SK-N-SH treated with all-trans-retinoic acid at 6 μM for 48 hours (cell line): ENCODE measurements at regions not wholly inside any gene's neighbourhood (a gene's known extent, or its start where the extent isn't known, plus 50 kb on each side); places are given as distances from the start of the nearest gene placed in this dataset.

Experiments
- ATAC-seq: fragments of 200-7000 bp; cut with Tn5 transposase; 3 replicates; pipeline ENCODE4 v1.9.1; 2020; ENCODE audit warnings: mild to moderate bottlenecking, moderate library complexity
- ARNTL ChIP-seq: fragments of 450-650 bp; formaldehyde crosslinking; IDR thresholded peaks from 2 replicates; pipeline ENCODE4 v1.5.0; 2020; ENCODE audit warnings: low read depth, mild to moderate bottlenecking, moderate library complexity, borderline replicate concordance
- BACH2 ChIP-seq: fragments of 250-450 bp; sonication (Bioruptor Pico); IDR thresholded peaks from 2 replicates; pipeline ENCODE4 v1.9.0; 2021; ENCODE audit warnings: mild to moderate bottlenecking, borderline replicate concordance
- CREB5 ChIP-seq: fragments of 250-450 bp; sonication (Bioruptor Pico); IDR thresholded peaks from 2 replicates; pipeline ENCODE4 v1.5.1; 2020; ENCODE audit warnings: low read depth, mild to moderate bottlenecking, moderate library complexity
- CSDC2 ChIP-seq: fragments of 250-450 bp; sonication (Bioruptor Pico); IDR thresholded peaks from 2 replicates; pipeline ENCODE4 v1.5.0; 2020; ENCODE audit warnings: mild to moderate bottlenecking, moderate library complexity
- ESRRG ChIP-seq: fragments of 250-450 bp; sonication (Bioruptor Pico); IDR thresholded peaks from 2 replicates; pipeline ENCODE4 v1.6.1; 2021; ENCODE audit warnings: mild to moderate bottlenecking
- GLIS3 ChIP-seq: fragments of 250-450 bp; sonication (Bioruptor Pico); IDR thresholded peaks from 2 replicates; pipeline ENCODE4 v1.5.0; 2020; ENCODE audit warnings: mild to moderate bottlenecking, moderate library complexity
- ISL1 ChIP-seq: fragments of 250-450 bp; sonication (Bioruptor Pico); IDR thresholded peaks from 2 replicates; pipeline ENCODE4 v2.1.2; 2022; ENCODE audit warnings: mild to moderate bottlenecking, moderate library complexity
- OSR1 ChIP-seq: fragments of 250-450 bp; sonication (Bioruptor Pico); IDR thresholded peaks from 2 replicates; pipeline ENCODE4 v1.8.0; 2022; ENCODE audit warnings: moderate library complexity, mild to moderate bottlenecking, inconsistent platforms
- PATZ1 ChIP-seq: fragments of 250-450 bp; sonication (Bioruptor Pico); IDR thresholded peaks from 2 replicates; pipeline ENCODE4 v1.8.0; 2020; ENCODE audit warnings: mild to moderate bottlenecking, moderate library complexity, borderline replicate concordance
- POU6F1 ChIP-seq: fragments of 250-450 bp; sonication (Bioruptor Pico); IDR thresholded peaks from 2 replicates; pipeline ENCODE4 v1.8.0; 2021; ENCODE audit warnings: low read depth, mild to moderate bottlenecking, moderate library complexity, borderline replicate concordance
- PPARA ChIP-seq: fragments of 250-450 bp; sonication (Bioruptor Pico); IDR thresholded peaks from 2 replicates; pipeline ENCODE4 v1.5.0; 2020; ENCODE audit warnings: mild to moderate bottlenecking, borderline replicate concordance
- RARB ChIP-seq: fragments of 250-450 bp; sonication (Bioruptor Pico); IDR thresholded peaks from 2 replicates; pipeline ENCODE4 v1.8.0; 2021; ENCODE audit warnings: mild to moderate bottlenecking, moderate library complexity
- SNAI2 ChIP-seq: fragments of 250-450 bp; sonication (Bioruptor Pico); IDR thresholded peaks from 2 replicates; pipeline ENCODE4 v1.5.0; 2020; ENCODE audit warnings: mild to moderate bottlenecking, moderate library complexity
- TCF4 ChIP-seq: fragments of 250-450 bp; sonication (Bioruptor Pico); IDR thresholded peaks from 2 replicates; pipeline ENCODE4 v1.8.0; 2021; ENCODE audit warnings: mild to moderate bottlenecking, moderate library complexity, borderline replicate concordance
- TOX ChIP-seq: fragments of 250-450 bp; sonication (Bioruptor Pico); IDR thresholded peaks from 2 replicates; pipeline ENCODE4 v1.8.0; 2021; ENCODE audit warnings: mild to moderate bottlenecking, moderate library complexity, borderline replicate concordance
- ZC3H10 ChIP-seq: fragments of 250-450 bp; sonication (Bioruptor Pico); IDR thresholded peaks from 2 replicates; pipeline ENCODE4 v1.5.1; 2021; ENCODE audit warnings: mild to moderate bottlenecking, moderate library complexity
- ZFP3 ChIP-seq: fragments of 250-450 bp; sonication (Bioruptor Pico); IDR thresholded peaks from 2 replicates; pipeline ENCODE4 v1.5.0; 2020; ENCODE audit warnings: mild to moderate bottlenecking, moderate library complexity
- ZNF70 ChIP-seq: fragments of 450-650 bp; formaldehyde crosslinking; IDR thresholded peaks from 2 replicates; pipeline ENCODE4 v1.5.0; 2020; ENCODE audit warnings: mild to moderate bottlenecking, moderate library complexity
- TF ChIP-seq, protein P1 (sequence below): fragments of 250-450 bp; sonication (Bioruptor Pico); IDR thresholded peaks from 2 replicates; pipeline ENCODE4 v1.5.1; 2021; ENCODE audit warnings: mild to moderate bottlenecking, moderate library complexity
- TF ChIP-seq, protein P2 (sequence below): fragments of 250-450 bp; sonication (Bioruptor Pico); IDR thresholded peaks from 2 replicates; pipeline ENCODE4 v1.5.0; 2020; ENCODE audit warnings: mild to moderate bottlenecking, moderate library complexity

GRCh38 chr7:114151777-114152176 lies 233.0 kb upstream of the PPP1R3A start (continued):
- TF ChIP-seq, protein P1, sequence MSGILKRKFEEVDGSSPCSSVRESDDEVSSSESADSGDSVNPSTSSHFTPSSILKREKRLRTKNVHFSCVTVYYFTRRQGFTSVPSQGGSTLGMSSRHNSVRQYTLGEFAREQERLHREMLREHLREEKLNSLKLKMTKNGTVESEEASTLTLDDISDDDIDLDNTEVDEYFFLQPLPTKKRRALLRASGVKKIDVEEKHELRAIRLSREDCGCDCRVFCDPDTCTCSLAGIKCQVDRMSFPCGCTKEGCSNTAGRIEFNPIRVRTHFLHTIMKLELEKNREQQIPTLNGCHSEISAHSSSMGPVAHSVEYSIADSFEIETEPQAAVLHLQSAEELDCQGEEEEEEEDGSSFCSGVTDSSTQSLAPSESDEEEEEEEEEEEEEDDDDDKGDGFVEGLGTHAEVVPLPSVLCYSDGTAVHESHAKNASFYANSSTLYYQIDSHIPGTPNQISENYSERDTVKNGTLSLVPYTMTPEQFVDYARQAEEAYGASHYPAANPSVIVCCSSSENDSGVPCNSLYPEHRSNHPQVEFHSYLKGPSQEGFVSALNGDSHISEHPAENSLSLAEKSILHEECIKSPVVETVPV (CRISPR knock-in tag) = no peak
- no peak for TF ChIP-seq ZC3H10 (CRISPR knock-in tag)
- TF ChIP-seq, all 23 proteins: peak for 0

- no peak for ATAC-seq
- TF ChIP-seq, protein P1 (CRISPR knock-in tag) = no peak
Observed at GRCh38 chr7:114150689-114151088, 231.9 kb upstream of the PPP1R3A start.

- no peak for TF ChIP-seq ESRRG (CRISPR knock-in tag)
- no peak for TF ChIP-seq ZNF70 (CRISPR knock-in tag)
- no peak for TF ChIP-seq PATZ1
- no peak for TF ChIP-seq GLIS3 (CRISPR knock-in tag)
- TF ChIP-seq OSR1 (CRISPR knock-in tag) = no peak
- no peak for TF ChIP-seq CREB5 (CRISPR knock-in tag)
- TF ChIP-seq TOX (CRISPR knock-in tag) = no peak
- no peak for TF ChIP-seq ZC3H10 (CRISPR knock-in tag)
- TF ChIP-seq, protein P2, sequence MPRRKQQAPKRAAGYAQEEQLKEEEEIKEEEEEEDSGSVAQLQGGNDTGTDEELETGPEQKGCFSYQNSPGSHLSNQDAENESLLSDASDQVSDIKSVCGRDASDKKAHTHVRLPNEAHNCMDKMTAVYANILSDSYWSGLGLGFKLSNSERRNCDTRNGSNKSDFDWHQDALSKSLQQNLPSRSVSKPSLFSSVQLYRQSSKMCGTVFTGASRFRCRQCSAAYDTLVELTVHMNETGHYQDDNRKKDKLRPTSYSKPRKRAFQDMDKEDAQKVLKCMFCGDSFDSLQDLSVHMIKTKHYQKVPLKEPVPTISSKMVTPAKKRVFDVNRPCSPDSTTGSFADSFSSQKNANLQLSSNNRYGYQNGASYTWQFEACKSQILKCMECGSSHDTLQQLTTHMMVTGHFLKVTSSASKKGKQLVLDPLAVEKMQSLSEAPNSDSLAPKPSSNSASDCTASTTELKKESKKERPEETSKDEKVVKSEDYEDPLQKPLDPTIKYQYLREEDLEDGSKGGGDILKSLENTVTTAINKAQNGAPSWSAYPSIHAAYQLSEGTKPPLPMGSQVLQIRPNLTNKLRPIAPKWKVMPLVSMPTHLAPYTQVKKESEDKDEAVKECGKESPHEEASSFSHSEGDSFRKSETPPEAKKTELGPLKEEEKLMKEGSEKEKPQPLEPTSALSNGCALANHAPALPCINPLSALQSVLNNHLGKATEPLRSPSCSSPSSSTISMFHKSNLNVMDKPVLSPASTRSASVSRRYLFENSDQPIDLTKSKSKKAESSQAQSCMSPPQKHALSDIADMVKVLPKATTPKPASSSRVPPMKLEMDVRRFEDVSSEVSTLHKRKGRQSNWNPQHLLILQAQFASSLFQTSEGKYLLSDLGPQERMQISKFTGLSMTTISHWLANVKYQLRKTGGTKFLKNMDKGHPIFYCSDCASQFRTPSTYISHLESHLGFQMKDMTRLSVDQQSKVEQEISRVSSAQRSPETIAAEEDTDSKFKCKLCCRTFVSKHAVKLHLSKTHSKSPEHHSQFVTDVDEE (CRISPR knock-in tag) = no peak
- no peak for TF ChIP-seq TCF4 (CRISPR knock-in tag)
- TF ChIP-seq, protein P1 (CRISPR knock-in tag) = no peak
- no peak for TF ChIP-seq PPARA
- TF ChIP-seq ARNTL = no peak
- TF ChIP-seq RARB (CRISPR knock-in tag) = no peak
- TF ChIP-seq ISL1 (CRISPR knock-in tag) = no peak
- no peak for TF ChIP-seq CSDC2 (CRISPR knock-in tag)
- TF ChIP-seq POU6F1 = no peak
- TF ChIP-seq ZFP3 (CRISPR knock-in tag) = no peak
- no peak for TF ChIP-seq BACH2 (CRISPR knock-in tag)
- no peak for TF ChIP-seq SNAI2 (CRISPR knock-in tag)
- ATAC-seq = no peak
Observed at GRCh38 chr7:114148779-114149178, 230.0 kb upstream of the PPP1R3A start.
